Fibroblast of mammary gland (primary cell): ENCODE measurements at regions not wholly inside any gene's neighbourhood (a gene's known extent, or its start where the extent isn't known, plus 50 kb on each side); places are given as distances from the start of the nearest gene placed in this dataset.

Experiments
- DNase-seq: peaks from one replicate; pipeline ENCODE4 v3.0.0-alpha.2; 2010; ENCODE audit warnings: low read depth
- H3K4me3 ChIP-seq: 2 replicates; pipeline ENCODE4 v1.5.1; 2011; ENCODE audit warnings: low read depth, mild to moderate bottlenecking, low read length, moderate library complexity; ENCODE audit not compliant: control insufficient read depth
- CTCF ChIP-seq: conservative IDR thresholded peaks from 2 replicates; pipeline ENCODE4 v1.5.1; 2011; ENCODE audit warnings: low read depth, low read length, inconsistent platforms; ENCODE audit not compliant: control insufficient read depth, insufficient read depth

DNA sequence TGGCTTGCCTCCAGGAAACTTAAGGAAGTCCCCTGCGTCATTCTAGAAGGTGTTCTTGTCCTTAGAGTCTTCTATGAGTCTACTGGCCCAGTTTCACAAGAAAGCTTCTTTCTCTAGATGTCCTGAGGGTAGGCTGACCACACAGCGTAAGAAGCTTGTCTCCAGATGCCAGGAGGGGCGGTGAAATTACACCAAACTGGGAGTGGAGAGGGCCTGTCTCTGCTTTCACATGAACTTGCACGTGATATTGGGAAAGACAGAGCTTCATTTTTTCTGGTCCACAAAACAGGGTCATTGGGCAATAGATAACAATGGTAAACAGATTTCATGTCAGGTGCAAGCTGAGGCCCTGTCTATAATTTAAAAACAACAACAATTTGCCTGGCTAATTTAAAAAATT lies 85.7 kb upstream of the TBX3 start:
- DNase-seq: no peak
- TF ChIP-seq CTCF: no peak
- no peak overlapping the region for H3K4me3 ChIP-seq

- TF ChIP-seq CTCF: no peak
- H3K4me3 ChIP-seq: no peak overlapping the region
- DNase-seq: no peak
These were observed 84.1 kb upstream of the TBX3 start for GRCh38 chr12:114767906-114768722.

GRCh38 chr12:114767084-114767760 lies 83.2 kb upstream of the TBX3 start:
- TF ChIP-seq CTCF: no peak
- no peak overlapping the region for H3K4me3 ChIP-seq
- DNase-seq: no peak

GRCh38 chr12:114765960-114766691 lies 82.2 kb upstream of the TBX3 start:
- no peak for DNase-seq
- no peak for TF ChIP-seq CTCF
- no peak overlapping the region for H3K4me3 ChIP-seq

DNA sequence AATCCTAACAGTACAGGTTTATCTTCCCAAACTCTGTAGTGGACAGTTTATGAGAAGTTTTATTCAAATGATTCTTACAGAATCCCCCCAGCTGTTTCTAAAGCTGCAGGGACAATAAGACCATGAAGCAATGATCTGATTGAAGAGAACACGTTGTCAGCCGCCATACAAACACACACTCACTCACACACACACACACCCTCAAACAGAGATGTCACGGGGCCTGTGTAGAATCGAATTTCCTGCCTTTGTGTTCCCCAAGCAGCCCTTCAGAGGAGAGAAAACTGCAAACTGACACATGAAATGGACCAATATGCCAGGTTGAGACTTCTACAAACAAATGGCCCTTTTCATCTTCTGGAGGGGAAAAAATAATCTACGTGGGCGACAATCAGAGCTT lies 80.5 kb upstream of the TBX3 start:
- H3K4me3 ChIP-seq: no peak overlapping the region
- no peak for DNase-seq
- no peak for TF ChIP-seq CTCF

DNA sequence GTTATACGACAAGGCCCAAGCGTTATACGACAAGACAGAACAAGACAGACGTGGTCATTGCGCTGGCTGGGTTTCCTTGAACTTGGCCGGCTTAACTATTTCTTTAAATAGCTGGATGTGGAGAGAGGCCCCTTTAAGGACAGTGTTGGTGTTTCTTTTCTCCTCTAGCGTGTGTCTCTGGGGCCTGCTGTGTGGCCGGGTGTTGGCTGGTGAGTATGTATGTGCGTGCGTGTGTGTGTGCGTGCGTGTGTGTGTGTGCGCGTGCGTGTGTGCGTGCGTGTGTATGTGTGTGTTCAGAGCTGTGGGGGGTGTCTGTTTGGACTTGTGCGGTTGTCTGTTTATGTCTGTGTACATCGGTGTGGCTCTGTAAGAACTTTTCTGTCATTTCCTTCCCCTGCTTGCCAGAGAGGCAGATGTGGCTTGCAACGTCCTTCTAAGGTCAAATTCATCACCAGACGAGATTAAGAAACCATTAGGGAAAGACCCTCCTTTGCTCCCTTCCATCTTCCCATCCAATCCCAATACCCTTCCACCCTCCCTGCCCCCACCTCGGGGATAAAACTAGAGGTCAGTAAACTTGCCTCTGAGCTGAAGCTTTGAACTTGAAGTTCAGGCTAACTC lies 78.6 kb upstream of the TBX3 start:
- peak; percentile 18 for DNase-seq
- no peak for TF ChIP-seq CTCF
- H3K4me3 ChIP-seq: no peak overlapping the region
